ENCODE measurements at regions not wholly inside any gene's neighbourhood (a gene's known extent, or its start where the extent isn't known, plus 50 kb on each side); places are given as distances from the start of the nearest gene placed in this dataset.

- DNase-seq (ENCODE audit: low read depth in 1 of 2, low spot score in 1 of 2): no peak
- H3K4me3 ChIP-seq: no peak overlapping the region
- H3K4me1 ChIP-seq (ENCODE audit: low read depth): no peaks in the 10 kb centered on the region
- H3K9me3 ChIP-seq (ENCODE audit: low read depth): no peaks in the 10 kb centered on the region
- no peaks in the 10 kb centered on the region for H3K36me3 ChIP-seq
- no peak overlapping the region for H3K27ac ChIP-seq
- no peak for TF ChIP-seq CTCF (IDR thresholded peaks at IDR 0.05; ENCODE audit: low read depth, low read length)
- H3K27me3 ChIP-seq: no peaks in the 10 kb centered on the region
Observed at GRCh38 chr3:164679245-164679644, 399.1 kb downstream of the SI start.

- no peak overlapping the region for H3K27ac ChIP-seq
- no peaks in the 10 kb centered on the region for H3K4me1 ChIP-seq (ENCODE audit: low read depth)
- no peaks in the 10 kb centered on the region for H3K9me3 ChIP-seq (ENCODE audit: low read depth)
- no peaks in the 10 kb centered on the region for H3K27me3 ChIP-seq
- DNase-seq (ENCODE audit: low read depth in 1 of 2, low spot score in 1 of 2): no peak
- H3K36me3 ChIP-seq: no peaks in the 10 kb centered on the region
- TF ChIP-seq CTCF (IDR thresholded peaks at IDR 0.05; ENCODE audit: low read depth, low read length): no peak
- no peak overlapping the region for H3K4me3 ChIP-seq
Observed at GRCh38 chr3:164677317-164677716, 401.0 kb downstream of the SI start.

DNA sequence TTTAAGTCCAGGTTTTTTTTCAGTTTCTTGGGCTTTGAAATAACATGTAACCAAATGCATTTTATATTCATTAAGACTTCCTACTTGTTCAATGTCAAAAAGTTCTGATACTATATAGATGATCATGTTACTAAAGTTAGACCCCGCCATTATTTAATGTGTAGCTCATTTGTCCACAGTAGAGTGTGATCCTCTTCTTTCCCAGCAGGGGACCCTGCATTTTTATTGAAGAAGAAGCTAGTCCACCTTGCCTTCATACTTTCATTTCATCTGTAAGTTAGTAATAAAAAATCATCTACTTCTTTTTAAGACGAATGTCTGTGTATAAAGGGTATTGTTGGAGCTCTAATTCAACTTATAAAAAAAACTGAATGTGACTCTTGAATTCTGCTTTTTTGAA, 404.6 kb downstream of the SI start:
- Histone ChIP-seq H3K4me3 (no peak overlapping the region), H3K27me3 (no peaks in the 10 kb centered on the region), H3K27ac (no peak overlapping the region), H3K4me1 (ENCODE audit: low read depth) (no peaks in the 10 kb centered on the region), H3K36me3 (no peaks in the 10 kb centered on the region), H3K9me3 (ENCODE audit: low read depth) (no peaks in the 10 kb centered on the region)
- TF ChIP-seq CTCF (IDR thresholded peaks at IDR 0.05; ENCODE audit: low read depth, low read length): no peak
- DNase-seq (ENCODE audit: low read depth in 1 of 2, low spot score in 1 of 2): no peak

DNA sequence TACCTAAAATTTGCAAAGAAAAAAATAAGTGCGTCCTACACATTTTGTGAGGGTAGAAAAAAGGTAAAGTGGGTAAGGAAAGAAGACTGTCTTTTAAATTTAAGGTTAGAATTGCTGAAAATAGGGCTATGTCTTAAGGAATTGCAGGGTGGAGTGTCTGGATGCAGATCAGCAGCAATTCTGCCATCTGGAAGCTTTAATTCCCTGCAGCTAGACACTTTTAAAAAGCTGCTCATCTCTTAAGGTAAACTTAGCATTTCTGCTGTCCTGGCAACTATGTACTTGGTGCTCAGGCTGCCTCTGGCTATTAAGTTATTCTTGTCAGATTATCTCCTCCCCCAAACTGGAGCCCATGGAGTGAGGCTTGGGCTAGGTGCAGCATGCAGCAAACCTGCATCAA, 420.2 kb downstream of the SI start:
- H3K4me3 ChIP-seq: no peak overlapping the region
- peak in 1 of 2 donors; percentile 2 for DNase-seq (ENCODE audit: low read depth in 1 of 2, low spot score in 1 of 2)

GRCh38 chr3:164657631-164658030, 420.7 kb downstream of the SI start:
- H3K4me3 ChIP-seq: no peak overlapping the region
- TF ChIP-seq CTCF (IDR thresholded peaks at IDR 0.05; ENCODE audit: low read depth, low read length): no peak
- DNase-seq (ENCODE audit: low read depth in 1 of 2, low spot score in 1 of 2): no peak
- H3K4me1 ChIP-seq (ENCODE audit: low read depth): no peaks in the 10 kb centered on the region
- H3K27ac ChIP-seq: no peak overlapping the region
- no peaks in the 10 kb centered on the region for H3K36me3 ChIP-seq
- no peaks in the 10 kb centered on the region for H3K9me3 ChIP-seq (ENCODE audit: low read depth)
- no peaks in the 10 kb centered on the region for H3K27me3 ChIP-seq

More for the DNA sequence above, 420.2 kb downstream of the SI start:
- H3K9me3 ChIP-seq (ENCODE audit: low read depth): no peaks in the 10 kb centered on the region
- no peak for TF ChIP-seq CTCF (IDR thresholded peaks at IDR 0.05; ENCODE audit: low read depth, low read length)
- no peaks in the 10 kb centered on the region for H3K36me3 ChIP-seq
- H3K4me1 ChIP-seq (ENCODE audit: low read depth): no peaks in the 10 kb centered on the region
- no peaks in the 10 kb centered on the region for H3K27me3 ChIP-seq
- H3K27ac ChIP-seq: no peak overlapping the region

- no peak for DNase-seq (ENCODE audit: low read depth in 1 of 2, low spot score in 1 of 2)
- H3K9me3 ChIP-seq (ENCODE audit: low read depth): no peaks in the 10 kb centered on the region
- H3K27me3 ChIP-seq: no peaks in the 10 kb centered on the region
- H3K4me1 ChIP-seq (ENCODE audit: low read depth): no peaks in the 10 kb centered on the region
- H3K4me3 ChIP-seq: no peak overlapping the region
- no peak overlapping the region for H3K27ac ChIP-seq
- no peaks in the 10 kb centered on the region for H3K36me3 ChIP-seq
- TF ChIP-seq CTCF (IDR thresholded peaks at IDR 0.05; ENCODE audit: low read depth, low read length): no peak
Observed at GRCh38 chr3:164655462-164655861, 422.8 kb downstream of the SI start.
